ENCODE measurements at regions not wholly inside any gene's neighbourhood (a gene's known extent, or its start where the extent isn't known, plus 50 kb on each side); places are given as distances from the start of the nearest gene placed in this dataset.

- no peak for DNase-seq (ENCODE audit: low read depth, low spot score)
- Histone ChIP-seq H3K36me3 (ENCODE audit: insufficient read depth, low read length) (no peaks in the 10 kb centered on the region), H3K4me3 (no peak overlapping the region), H3K9me3 (ENCODE audit: low read depth, low read length) (no peaks in the 10 kb centered on the region), H3K27ac (no peak overlapping the region), H3K9ac (ENCODE audit: insufficient read length) (no peak overlapping the region)
- TF ChIP-seq EZH2 (IDR thresholded peaks at IDR 0.05) = no peak
- TF ChIP-seq FOXP2 (optimal IDR thresholded peaks at IDR 0.05; ENCODE audit: control extremely low read depth, extremely low read length, insufficient read depth) = no peak
- TF ChIP-seq POLR2AphosphoS5 (IDR thresholded peaks at IDR 0.05; ENCODE audit: borderline replicate concordance, low read depth, low read length) = no peak
Observed at GRCh38 chr2:215854008-215854407, 159.3 kb downstream of the MREG start.

- TF ChIP-seq POLR2AphosphoS5 (IDR thresholded peaks at IDR 0.05; ENCODE audit: borderline replicate concordance, low read depth, low read length) = no peak
- TF ChIP-seq FOXP2 (optimal IDR thresholded peaks at IDR 0.05; ENCODE audit: control extremely low read depth, extremely low read length, insufficient read depth) = no peak
- TF ChIP-seq EZH2 (IDR thresholded peaks at IDR 0.05) = no peak
Observed at GRCh38 chr2:215851696-215852095, 161.7 kb downstream of the MREG start.

GRCh38 chr2:215851082-215851481, 162.3 kb downstream of the MREG start:
- H3K27ac ChIP-seq = no peak overlapping the region
- no peak for TF ChIP-seq FOXP2 (optimal IDR thresholded peaks at IDR 0.05; ENCODE audit: control extremely low read depth, extremely low read length, insufficient read depth)
- TF ChIP-seq EZH2 (IDR thresholded peaks at IDR 0.05) = no peak
- no peak for TF ChIP-seq POLR2AphosphoS5 (IDR thresholded peaks at IDR 0.05; ENCODE audit: borderline replicate concordance, low read depth, low read length)

More at GRCh38 chr2:215851696-215852095, 161.7 kb downstream of the MREG start:
- Histone ChIP-seq H3K4me3 (no peak overlapping the region), H3K36me3 (ENCODE audit: insufficient read depth, low read length) (no peaks in the 10 kb centered on the region), H3K27ac (no peak overlapping the region), H3K9ac (ENCODE audit: insufficient read length) (no peak overlapping the region), H3K9me3 (ENCODE audit: low read depth, low read length) (no peaks in the 10 kb centered on the region)
- DNase-seq (ENCODE audit: low read depth, low spot score) = no peak

GRCh38 chr2:215850380-215850779, 163.0 kb downstream of the MREG start:
- TF ChIP-seq FOXP2 (optimal IDR thresholded peaks at IDR 0.05; ENCODE audit: control extremely low read depth, extremely low read length, insufficient read depth) (no peak), POLR2AphosphoS5 (IDR thresholded peaks at IDR 0.05; ENCODE audit: borderline replicate concordance, low read depth, low read length) (no peak), EZH2 (IDR thresholded peaks at IDR 0.05) (no peak)
- H3K4me3 ChIP-seq = no peak overlapping the region
- H3K9ac ChIP-seq (ENCODE audit: insufficient read length) = no peak overlapping the region
- H3K27ac ChIP-seq = no peak overlapping the region
- DNase-seq (ENCODE audit: low read depth, low spot score) = no peak
- H3K36me3 ChIP-seq (ENCODE audit: insufficient read depth, low read length) = no peaks in the 10 kb centered on the region
- no peaks in the 10 kb centered on the region for H3K9me3 ChIP-seq (ENCODE audit: low read depth, low read length)

More at GRCh38 chr2:215851082-215851481, 162.3 kb downstream of the MREG start:
- Histone ChIP-seq H3K9ac (ENCODE audit: insufficient read length) (no peak overlapping the region), H3K36me3 (ENCODE audit: insufficient read depth, low read length) (no peaks in the 10 kb centered on the region), H3K9me3 (ENCODE audit: low read depth, low read length) (no peaks in the 10 kb centered on the region), H3K4me3 (no peak overlapping the region)
- DNase-seq (ENCODE audit: low read depth, low spot score) = no peak

- no peaks in the 10 kb centered on the region for H3K36me3 ChIP-seq (ENCODE audit: insufficient read depth, low read length)
- no peak for DNase-seq (ENCODE audit: low read depth, low spot score)
- no peak for TF ChIP-seq FOXP2 (optimal IDR thresholded peaks at IDR 0.05; ENCODE audit: control extremely low read depth, extremely low read length, insufficient read depth)
- TF ChIP-seq POLR2AphosphoS5 (IDR thresholded peaks at IDR 0.05; ENCODE audit: borderline replicate concordance, low read depth, low read length) = no peak
- H3K4me3 ChIP-seq = no peak overlapping the region
- no peak overlapping the region for H3K27ac ChIP-seq
- no peaks in the 10 kb centered on the region for H3K9me3 ChIP-seq (ENCODE audit: low read depth, low read length)
- H3K9ac ChIP-seq (ENCODE audit: insufficient read length) = no peak overlapping the region
Observed at GRCh38 chr2:215849771-215850170, 163.6 kb downstream of the MREG start.

GRCh38 chr2:215848698-215849097, 164.7 kb downstream of the MREG start:
- H3K36me3 ChIP-seq (ENCODE audit: insufficient read depth, low read length) = no peaks in the 10 kb centered on the region

GRCh38 chr2:215848146-215848545, 165.2 kb downstream of the MREG start:
- Histone ChIP-seq H3K4me3 (no peak overlapping the region), H3K27ac (no peak overlapping the region), H3K36me3 (ENCODE audit: insufficient read depth, low read length) (no peaks in the 10 kb centered on the region), H3K9ac (ENCODE audit: insufficient read length) (no peak overlapping the region), H3K9me3 (ENCODE audit: low read depth, low read length) (no peaks in the 10 kb centered on the region)
- DNase-seq (ENCODE audit: low read depth, low spot score) = no peak
- TF ChIP-seq POLR2AphosphoS5 (IDR thresholded peaks at IDR 0.05; ENCODE audit: borderline replicate concordance, low read depth, low read length) = no peak
- no peak for TF ChIP-seq FOXP2 (optimal IDR thresholded peaks at IDR 0.05; ENCODE audit: control extremely low read depth, extremely low read length, insufficient read depth)
- TF ChIP-seq EZH2 (IDR thresholded peaks at IDR 0.05) = no peak

More at GRCh38 chr2:215848698-215849097, 164.7 kb downstream of the MREG start:
- no peak overlapping the region for H3K9ac ChIP-seq (ENCODE audit: insufficient read length)
- TF ChIP-seq POLR2AphosphoS5 (IDR thresholded peaks at IDR 0.05; ENCODE audit: borderline replicate concordance, low read depth, low read length) (no peak), EZH2 (IDR thresholded peaks at IDR 0.05) (no peak), FOXP2 (optimal IDR thresholded peaks at IDR 0.05; ENCODE audit: control extremely low read depth, extremely low read length, insufficient read depth) (no peak)
- H3K4me3 ChIP-seq = no peak overlapping the region
- DNase-seq (ENCODE audit: low read depth, low spot score) = no peak
- H3K27ac ChIP-seq = no peak overlapping the region
- H3K9me3 ChIP-seq (ENCODE audit: low read depth, low read length) = no peaks in the 10 kb centered on the region

- H3K4me3 ChIP-seq = no peak overlapping the region
- TF ChIP-seq POLR2AphosphoS5 (IDR thresholded peaks at IDR 0.05; ENCODE audit: borderline replicate concordance, low read depth, low read length) = no peak
- no peak for TF ChIP-seq FOXP2 (optimal IDR thresholded peaks at IDR 0.05; ENCODE audit: control extremely low read depth, extremely low read length, insufficient read depth)
- no peak for TF ChIP-seq EZH2 (IDR thresholded peaks at IDR 0.05)
- DNase-seq (ENCODE audit: low read depth, low spot score) = no peak
- H3K27ac ChIP-seq = no peak overlapping the region
- no peak overlapping the region for H3K9ac ChIP-seq (ENCODE audit: insufficient read length)
- no peaks in the 10 kb centered on the region for H3K9me3 ChIP-seq (ENCODE audit: low read depth, low read length)
- H3K36me3 ChIP-seq (ENCODE audit: insufficient read depth, low read length) = no peaks in the 10 kb centered on the region
Observed at GRCh38 chr2:215847718-215848117, 165.6 kb downstream of the MREG start.

- no peak for DNase-seq (ENCODE audit: low read depth, low spot score)
- Histone ChIP-seq H3K4me3 (no peak overlapping the region), H3K27ac (no peak overlapping the region), H3K9me3 (ENCODE audit: low read depth, low read length) (no peaks in the 10 kb centered on the region), H3K36me3 (ENCODE audit: insufficient read depth, low read length) (no peaks in the 10 kb centered on the region), H3K9ac (ENCODE audit: insufficient read length) (no peak overlapping the region)
- TF ChIP-seq POLR2AphosphoS5 (IDR thresholded peaks at IDR 0.05; ENCODE audit: borderline replicate concordance, low read depth, low read length) = no peak
- TF ChIP-seq FOXP2 (optimal IDR thresholded peaks at IDR 0.05; ENCODE audit: control extremely low read depth, extremely low read length, insufficient read depth) = no peak
- no peak for TF ChIP-seq EZH2 (IDR thresholded peaks at IDR 0.05)
Observed at GRCh38 chr2:215847056-215847455, 166.3 kb downstream of the MREG start.
